ENCODE measurements at regions not wholly inside any gene's neighbourhood (a gene's known extent, or its start where the extent isn't known, plus 50 kb on each side); places are given as distances from the start of the nearest gene placed in this dataset.
"Not testable (repeated sequence)": the region's sequence is repeated elsewhere in the genome, so short reads cannot be mapped to it uniquely, and the experiment has no call there.

DNA sequence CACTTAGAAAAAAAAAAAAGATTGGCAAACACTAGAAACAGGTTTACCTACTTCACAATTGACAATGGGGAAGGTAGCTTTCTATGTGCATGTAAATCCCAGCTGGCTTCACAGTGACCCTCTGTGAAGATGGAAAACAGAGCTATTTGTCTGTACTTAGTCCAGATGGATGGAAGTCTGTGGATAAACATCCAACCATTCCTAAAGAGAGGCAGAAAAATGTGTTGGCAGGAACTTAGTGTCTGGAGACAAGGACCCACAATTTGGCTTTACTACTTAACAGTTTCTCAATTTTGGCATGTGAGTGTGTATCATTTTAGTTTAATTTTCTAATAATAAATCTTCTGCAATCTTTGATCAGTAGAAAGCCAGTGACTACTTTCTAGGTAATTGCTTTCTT is 154.4 kb downstream of the RAD51AP2 start:
- no peak for DNase-seq

GRCh38 chr2:17362956-17363355 is 155.3 kb downstream of the RAD51AP2 start:
- DNase-seq: no peak

DNA sequence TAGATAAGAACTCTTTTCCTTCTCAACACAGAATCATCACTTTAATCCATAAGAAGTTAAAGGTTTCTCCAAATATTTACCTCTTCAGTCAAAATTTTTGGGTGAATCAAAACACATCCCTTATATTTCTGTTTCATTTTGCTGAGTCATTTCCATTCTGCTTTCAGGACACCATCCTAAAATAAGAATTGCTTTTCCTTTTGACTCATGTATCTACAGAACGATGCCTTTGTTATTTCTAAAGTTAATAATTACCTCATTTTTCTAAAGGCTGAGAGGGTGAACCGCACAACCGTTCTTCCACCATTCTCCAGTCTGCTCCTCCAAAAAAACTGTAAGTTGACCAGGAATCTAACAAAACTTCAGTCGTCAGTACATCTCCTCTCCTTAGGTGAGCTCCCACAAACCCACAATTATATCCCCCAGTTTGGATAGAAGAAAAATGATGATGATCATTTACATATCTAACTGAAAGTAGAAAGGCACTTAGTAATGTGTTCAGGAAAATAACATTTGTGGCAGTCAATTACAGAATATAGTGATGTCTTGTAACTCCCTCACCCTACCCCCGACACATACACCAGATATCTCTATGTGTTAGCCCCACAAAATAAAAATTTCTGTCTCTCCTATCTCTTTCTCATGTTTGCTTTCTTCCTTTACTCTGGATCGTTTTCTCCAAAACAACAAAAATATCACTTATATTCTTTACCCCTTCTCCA is 162.5 kb downstream of the RAD51AP2 start:
- no peak for DNase-seq

DNA sequence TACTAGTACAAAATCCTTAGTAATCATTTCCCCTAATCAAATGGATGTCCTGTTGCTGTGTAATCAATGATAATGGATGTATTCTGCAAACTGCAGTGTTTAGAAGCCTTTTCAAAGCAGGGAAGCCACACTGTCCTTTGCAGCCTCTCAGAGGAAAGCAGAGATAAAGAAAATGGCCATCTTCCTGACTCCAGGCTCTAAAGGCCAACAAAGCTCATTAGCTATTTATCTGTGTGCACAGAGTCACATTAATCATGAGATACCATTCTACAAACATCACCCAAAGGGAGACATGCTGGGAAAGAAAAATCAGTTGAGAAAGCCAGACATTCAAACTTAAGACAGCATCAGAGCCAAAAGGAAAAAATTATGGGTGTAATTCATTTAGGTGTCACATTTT is 165.0 kb downstream of the RAD51AP2 start:
- no peak for DNase-seq

GRCh38 chr2:17342692-17343091 is 175.5 kb downstream of the RAD51AP2 start:
- not testable (repeated sequence) for DNase-seq

DNA sequence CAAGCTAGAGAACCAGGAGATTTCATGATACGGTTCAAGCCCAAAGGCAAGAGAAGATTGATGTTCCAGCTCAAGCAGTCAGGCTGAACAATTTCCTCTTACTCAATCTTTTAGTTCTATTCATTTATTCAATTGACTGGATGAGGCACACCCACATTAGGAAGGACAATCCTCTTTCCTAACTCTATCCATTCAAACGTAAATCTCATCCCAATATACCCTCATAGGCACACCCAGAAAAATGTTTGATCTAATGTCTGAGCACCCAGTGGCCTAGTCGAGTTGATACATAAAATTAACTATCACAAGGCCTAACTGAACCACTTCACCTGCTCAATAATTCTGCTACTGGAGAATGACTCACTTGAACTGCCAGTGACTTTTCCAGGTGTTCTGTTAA is 180.7 kb downstream of the RAD51AP2 start:
- no peak for DNase-seq

DNA sequence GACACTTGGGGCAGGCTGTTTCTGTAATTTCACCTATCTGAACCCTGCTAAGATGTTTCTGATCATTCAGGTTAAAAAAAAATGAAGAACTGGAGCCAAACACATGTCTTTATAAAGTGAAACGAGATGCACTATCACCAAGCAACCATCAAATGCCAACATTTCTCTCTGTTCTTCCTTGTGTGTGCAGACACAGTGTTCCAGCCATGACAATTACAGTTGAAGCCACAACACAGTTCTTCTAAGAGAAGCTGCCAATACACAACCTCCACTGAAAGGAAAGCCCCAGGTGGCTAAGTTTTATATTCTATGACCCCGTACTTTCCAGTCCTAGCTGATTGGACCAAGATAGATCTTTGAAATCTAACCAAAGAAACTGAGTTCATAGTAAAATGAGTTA is 181.8 kb downstream of the RAD51AP2 start:
- DNase-seq: no peak

DNA sequence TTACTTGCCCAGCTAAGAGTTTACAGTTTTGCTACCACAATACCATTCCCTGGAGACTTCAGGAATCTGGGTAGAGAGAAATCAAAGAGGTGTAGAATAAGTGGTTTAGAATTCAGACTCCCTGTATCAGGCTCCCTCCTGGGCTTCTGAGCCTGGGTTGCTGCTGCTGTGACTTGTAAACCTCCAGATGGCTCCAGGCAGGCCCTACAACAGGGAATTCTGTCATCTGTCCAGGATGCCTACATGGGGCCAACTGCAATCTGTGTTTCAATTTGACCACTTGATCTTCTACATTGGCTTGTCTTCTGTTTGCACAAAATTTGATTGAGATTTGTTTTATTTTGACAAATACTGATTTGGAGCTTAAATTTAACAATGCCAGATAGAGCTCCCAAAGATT is 183.9 kb downstream of the RAD51AP2 start:
- no peak for DNase-seq

- no peak for DNase-seq
Observed at GRCh38 chr2:17331636-17332035, 186.6 kb downstream of the RAD51AP2 start.

DNA sequence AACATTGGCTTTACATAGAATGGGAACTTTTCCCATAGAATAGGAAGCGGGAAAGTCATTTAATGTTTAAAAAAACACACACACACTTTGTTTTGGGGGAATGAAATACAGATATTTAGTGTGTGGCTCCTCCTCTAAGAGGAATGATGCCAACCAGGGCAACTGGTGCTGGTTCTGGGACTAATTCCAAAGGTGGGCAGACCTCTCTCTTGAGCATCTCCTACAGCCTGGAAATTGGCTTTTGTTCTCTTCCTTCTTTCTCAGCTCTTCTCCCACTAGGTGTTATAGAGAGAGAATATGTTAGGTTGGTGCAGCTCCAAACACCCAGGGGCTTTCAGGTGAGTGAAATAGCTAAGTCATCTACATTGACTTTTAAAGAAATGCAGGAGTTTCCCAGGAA is 190.1 kb downstream of the RAD51AP2 start:
- no peak for DNase-seq

DNA sequence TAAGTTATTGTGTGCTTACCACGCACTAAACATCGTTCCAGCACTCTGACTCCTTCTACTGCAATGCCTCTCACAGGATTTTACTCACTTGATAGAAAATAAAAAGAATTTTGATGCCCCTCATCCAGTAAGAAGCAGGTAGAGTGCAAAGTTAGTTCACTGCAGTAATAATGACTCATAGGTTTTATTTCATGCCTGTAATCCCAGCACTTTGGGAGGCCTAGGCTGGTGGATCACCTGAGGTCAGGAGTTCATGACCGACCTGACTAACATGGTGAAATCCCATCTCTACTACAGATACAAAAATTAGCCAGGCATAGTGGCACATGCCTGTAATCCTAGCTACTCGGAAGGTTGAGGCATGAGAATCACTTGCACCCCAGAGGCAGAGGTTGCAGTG is 190.6 kb downstream of the RAD51AP2 start:
- DNase-seq: no peak

- DNase-seq: no peak
Observed at GRCh38 chr2:17326717-17327116, 191.5 kb downstream of the RAD51AP2 start.

DNA sequence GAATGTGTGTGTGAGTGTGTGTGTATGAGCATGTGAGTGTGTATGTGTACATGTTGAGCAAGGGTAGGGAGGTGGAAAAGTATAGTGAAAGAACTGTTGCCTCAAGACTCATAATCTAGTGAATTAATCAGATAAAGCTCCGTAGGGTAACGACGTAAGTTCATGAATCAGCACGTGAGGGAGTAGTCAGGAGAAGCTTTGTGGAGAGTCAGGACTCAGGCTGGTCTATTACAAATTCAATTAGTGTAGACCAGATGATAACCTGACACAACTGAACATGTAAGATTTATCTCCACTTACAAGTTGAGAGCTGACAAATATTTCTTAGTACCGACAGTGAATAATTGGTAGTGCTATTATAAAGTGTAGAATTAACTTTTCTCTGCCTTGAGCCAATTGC is 194.5 kb downstream of the RAD51AP2 start:
- DNase-seq: no peak

DNA sequence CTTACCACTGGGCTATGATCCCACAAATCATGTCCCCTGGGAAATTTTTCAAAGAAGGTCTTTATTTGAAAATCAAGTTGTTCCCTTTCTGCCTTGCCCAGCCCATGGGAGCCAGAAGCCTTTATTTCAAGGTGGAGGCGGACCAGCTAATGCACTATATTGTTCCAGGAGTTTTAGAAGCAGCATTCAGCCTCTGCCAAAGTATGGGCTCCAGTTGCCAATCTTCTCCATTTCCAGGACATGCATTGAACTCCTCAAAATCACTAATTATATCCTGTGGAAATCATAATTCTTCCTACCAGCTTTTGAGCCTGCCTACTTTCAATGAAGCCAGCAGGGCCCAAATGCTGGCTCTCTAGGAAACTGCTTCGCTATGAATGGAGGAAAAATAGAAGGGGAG is 195.8 kb downstream of the RAD51AP2 start:
- no peak for DNase-seq

- no peak for DNase-seq
Observed at GRCh38 chr2:17319090-17319489, 199.2 kb downstream of the RAD51AP2 start.

- no peak for DNase-seq
Observed at GRCh38 chr2:17318013-17318412, 200.2 kb downstream of the RAD51AP2 start.

DNA sequence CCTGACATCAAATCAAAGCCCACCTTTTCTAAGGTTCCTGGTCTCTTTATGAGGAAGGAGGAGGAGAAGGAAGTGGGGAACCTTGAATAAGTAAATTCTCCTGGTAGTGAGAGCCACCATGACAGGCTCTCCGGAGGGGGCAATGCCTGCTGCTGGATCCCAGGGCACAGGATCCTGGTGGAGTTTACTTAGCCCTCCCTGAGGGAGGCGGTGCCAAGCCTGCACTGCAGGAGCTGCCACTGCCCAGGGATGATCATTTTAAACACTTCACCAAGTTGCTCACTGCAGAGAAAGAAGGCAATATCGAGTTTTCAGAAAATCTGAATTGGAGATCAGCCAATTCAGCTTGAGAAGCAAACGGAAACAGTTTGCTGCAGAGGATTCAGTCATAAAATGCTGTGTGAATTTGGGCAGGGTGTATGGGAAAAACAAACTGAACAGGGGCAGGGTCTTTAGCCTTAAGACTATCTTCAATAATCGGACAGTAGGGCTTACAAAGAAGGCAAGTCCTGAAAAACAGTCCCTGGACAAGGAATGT is 200.7 kb downstream of the RAD51AP2 start:
- no peak for DNase-seq

- peak in 15 of 56 donors; percentile 6 to 54 (median 23) for DNase-seq
Observed at GRCh38 chr2:17313261-17313660, 205.0 kb downstream of the RAD51AP2 start.

GRCh38 chr2:17311771-17312511 is 206.3 kb downstream of the RAD51AP2 start:
- DNase-seq: no peak

GRCh38 chr2:17311106-17311619 is 207.1 kb downstream of the RAD51AP2 start:
- no peak for DNase-seq

GRCh38 chr2:17309741-17310339 is 208.4 kb downstream of the RAD51AP2 start:
- peak in 15 of 56 donors; percentile 1 to 28 (median 8) for DNase-seq

GRCh38 chr2:17309181-17309580 is 209.1 kb downstream of the RAD51AP2 start:
- no peak for DNase-seq

Measured in nucleus accumbens (tissue), 56 donors.